Stomach (tissue), 4 donors: ENCODE measurements at regions not wholly inside any gene's neighbourhood (a gene's known extent, or its start where the extent isn't known, plus 50 kb on each side); places are given as distances from the start of the nearest gene placed in this dataset.

ENCODE experiments used
- CTCF ChIP-seq, 7 experiments: fragments of 450-650 bp in 4 of 7; fragments of 200-600 bp in 3 of 7; sonication (generic) in 3 of 7; IDR thresholded peaks; one replicate each; pipeline ENCODE4 v1.5.1; 2016 to 2019; ENCODE audit warnings: antibody characterized with exemption in 7 of 7, control low read depth in 2 of 7, mild to moderate bottlenecking in 1 of 7
- EP300 ChIP-seq: sonication (generic); formaldehyde crosslinking; IDR thresholded peaks from one replicate; pipeline ENCODE4 v1.6.1; 2017; ENCODE audit warnings: antibody characterized with exemption
- POLR2A ChIP-seq, 4 donors: fragments of 450-650 bp; IDR thresholded peaks; one replicate each; pipeline ENCODE4 v1.6.1; 2016; ENCODE audit warnings: antibody characterized with exemption in 4 of 4, control low read depth in 2 of 4, mild to moderate bottlenecking in 1 of 4, moderate library complexity in 1 of 4
- POLR2AphosphoS5 ChIP-seq, 3 donors: sonication (generic); formaldehyde crosslinking; IDR thresholded peaks; one replicate each; pipeline ENCODE4 v1.6.1; 2016; ENCODE audit warnings: antibody characterized with exemption in 3 of 3

- no peak for TF ChIP-seq POLR2A (IDR thresholded peaks at IDR 0.05)
- TF ChIP-seq CTCF (IDR thresholded peaks at IDR 0.05), result no peak
- no peak for TF ChIP-seq EP300
- no peak for TF ChIP-seq POLR2AphosphoS5 (IDR thresholded peaks at IDR 0.05)
These were observed 181.5 kb upstream of the SYT1 start for GRCh38 chr12:78683031-78683430.
